OCI-LY1 (cell line): ENCODE measurements at regions not wholly inside any gene's neighbourhood (a gene's known extent, or its start where the extent isn't known, plus 50 kb on each side); places are given as distances from the start of the nearest gene placed in this dataset.

ENCODE experiments used
- H2AFZ ChIP-seq: fragments of 200-600 bp; sonication (generic), shearing (Covaris generic); 2 replicates; pipeline ENCODE4 v1.6.0; 2014; ENCODE audit warnings: antibody characterized with exemption, mild to moderate bottlenecking, low read length
- H3F3A ChIP-seq: fragments of 200-600 bp; sonication (generic), shearing (Covaris generic); 2 replicates; pipeline ENCODE4 v1.6.0; 2014; ENCODE audit warnings: mild to moderate bottlenecking, antibody characterized with exemption, low read length, moderate library complexity; ENCODE audit not compliant: insufficient read depth
- H3K27ac ChIP-seq: fragments of 200-600 bp; sonication (generic); 2 replicates; pipeline ENCODE4 v1.5.1; 2014; ENCODE audit warnings: low read length, mixed run types, mild to moderate bottlenecking, low read depth; ENCODE audit not compliant: poor library complexity, severe bottlenecking
- H3K27me3 ChIP-seq: fragments of 200-600 bp; sonication (generic); 2 replicates; pipeline ENCODE4 v1.6.0; 2014; ENCODE audit warnings: antibody characterized with exemption, mild to moderate bottlenecking, low read length, moderate library complexity; ENCODE audit not compliant: insufficient read depth
- H3K36me3 ChIP-seq: fragments of 200-600 bp; sonication (generic); 2 replicates; pipeline ENCODE4 v1.6.1; 2014; ENCODE audit warnings: mild to moderate bottlenecking, antibody characterized with exemption, low read length, moderate library complexity, mixed read lengths; ENCODE audit not compliant: insufficient read depth
- H3K4me1 ChIP-seq: fragments of 200-600 bp; sonication (generic); 2 replicates; pipeline ENCODE4 v1.5.1; 2014; ENCODE audit warnings: mild to moderate bottlenecking, low read length, moderate library complexity; ENCODE audit not compliant: insufficient read depth, severe bottlenecking
- H3K4me2 ChIP-seq: fragments of 200-600 bp; sonication (generic), shearing (Covaris generic); 2 replicates; pipeline ENCODE4 v1.6.1; 2014; ENCODE audit warnings: low read length
- H3K4me3 ChIP-seq: fragments of 200-600 bp; sonication (generic); 2 replicates; pipeline ENCODE4 v1.5.1; 2014; ENCODE audit warnings: low read length, low read depth, mild to moderate bottlenecking, mixed read lengths; ENCODE audit not compliant: poor library complexity, severe bottlenecking
- H3K79me2 ChIP-seq: fragments of 200-600 bp; shearing (Covaris generic); 2 replicates; pipeline ENCODE4 v1.6.1; 2016; ENCODE audit warnings: mixed run types, low read length, mixed read lengths; ENCODE audit not compliant: insufficient read depth
- H3K9ac ChIP-seq: fragments of 200-600 bp; sonication (generic), shearing (Covaris generic); 2 replicates; pipeline ENCODE4 v1.6.1; 2014; ENCODE audit warnings: mild to moderate bottlenecking, low read length, mixed read lengths
- H3K9me2 ChIP-seq: fragments of 200-600 bp; sonication (generic), shearing (Covaris generic); 2 replicates; pipeline ENCODE4 v1.6.1; 2014; ENCODE audit warnings: low read depth, mild to moderate bottlenecking, low read length, mixed read lengths
- H3K9me3 ChIP-seq: fragments of 200-600 bp; shearing (Covaris generic); 2 replicates; pipeline ENCODE4 v1.6.1; 2014; ENCODE audit warnings: low read length, mixed read lengths
- H4K20me1 ChIP-seq: fragments of 200-600 bp; sonication (generic), shearing (Covaris generic); 2 replicates; pipeline ENCODE4 v1.6.0; 2016; ENCODE audit warnings: mild to moderate bottlenecking, low read length; ENCODE audit not compliant: insufficient read depth
- CTCF ChIP-seq: fragments of 200-600 bp; sonication (generic), shearing (Covaris generic); IDR thresholded peaks from 2 replicates; pipeline ENCODE4 v1.5.1; 2017; ENCODE audit warnings: mild to moderate bottlenecking, antibody characterized with exemption, low read length, moderate library complexity, mixed read lengths
- EZH2 ChIP-seq: fragments of 200-600 bp; sonication (generic), shearing (Covaris generic); IDR thresholded peaks from 2 replicates; pipeline ENCODE4 v1.8.0; 2017; ENCODE audit warnings: borderline replicate concordance, mixed run types, mild to moderate bottlenecking, antibody characterized with exemption, low read length, moderate library complexity, mixed read lengths

GRCh38 chr20:60240986-60241385 is 282.8 kb downstream of the CDH26 start:
- Histone ChIP-seq H3K9me3 (no peaks in the 10 kb centered on the region), H3K27me3 (no peaks in the 10 kb centered on the region), H3K9me2 (no peaks in the 10 kb centered on the region), H3K36me3 (no peaks in the 10 kb centered on the region), H3F3A (no peaks in the 10 kb centered on the region), H3K9ac (no peak overlapping the region), H3K4me2 (no peak overlapping the region), H3K4me1 (no peaks in the 10 kb centered on the region), H3K27ac (no peak overlapping the region), H2AFZ (no peak overlapping the region), H4K20me1 (no peaks in the 10 kb centered on the region), H3K4me3 (no peak overlapping the region), H3K79me2 (no peaks in the 10 kb centered on the region)
- TF ChIP-seq CTCF (no peak), EZH2 (no peak)

GRCh38 chr20:60242836-60243505 is 284.7 kb downstream of the CDH26 start:
- H3K79me2 ChIP-seq: no peaks in the 10 kb centered on the region
- no peaks in the 10 kb centered on the region for H3K27me3 ChIP-seq
- no peak overlapping the region for H3K9ac ChIP-seq
- H3F3A ChIP-seq: no peaks in the 10 kb centered on the region
- no peak overlapping the region for H3K27ac ChIP-seq
- H3K9me2 ChIP-seq: no peaks in the 10 kb centered on the region
- H4K20me1 ChIP-seq: no peaks in the 10 kb centered on the region
- no peaks in the 10 kb centered on the region for H3K9me3 ChIP-seq
- H3K4me3 ChIP-seq: no peak overlapping the region
- H3K4me2 ChIP-seq: no peak overlapping the region
- TF ChIP-seq EZH2: no peak
- no peak overlapping the region for H2AFZ ChIP-seq
- H3K36me3 ChIP-seq: no peaks in the 10 kb centered on the region
- H3K4me1 ChIP-seq: no peaks in the 10 kb centered on the region

- Histone ChIP-seq H3K4me2 (no peak overlapping the region), H3K4me1 (no peaks in the 10 kb centered on the region), H3K9ac (no peak overlapping the region), H3K9me3 (no peaks in the 10 kb centered on the region), H3F3A (no peaks in the 10 kb centered on the region), H3K27ac (no peak overlapping the region), H3K27me3 (no peaks in the 10 kb centered on the region), H4K20me1 (no peaks in the 10 kb centered on the region), H3K9me2 (no peaks in the 10 kb centered on the region), H3K79me2 (no peaks in the 10 kb centered on the region), H2AFZ (no peak overlapping the region), H3K36me3 (no peaks in the 10 kb centered on the region), H3K4me3 (no peak overlapping the region)
- TF ChIP-seq CTCF: no peak
- TF ChIP-seq EZH2: no peak
Measured at GRCh38 chr20:60244373-60245146, 286.3 kb downstream of the CDH26 start.
